ENCODE measurements at regions not wholly inside any gene's neighbourhood (a gene's known extent, or its start where the extent isn't known, plus 50 kb on each side); places are given as distances from the start of the nearest gene placed in this dataset.

DNA sequence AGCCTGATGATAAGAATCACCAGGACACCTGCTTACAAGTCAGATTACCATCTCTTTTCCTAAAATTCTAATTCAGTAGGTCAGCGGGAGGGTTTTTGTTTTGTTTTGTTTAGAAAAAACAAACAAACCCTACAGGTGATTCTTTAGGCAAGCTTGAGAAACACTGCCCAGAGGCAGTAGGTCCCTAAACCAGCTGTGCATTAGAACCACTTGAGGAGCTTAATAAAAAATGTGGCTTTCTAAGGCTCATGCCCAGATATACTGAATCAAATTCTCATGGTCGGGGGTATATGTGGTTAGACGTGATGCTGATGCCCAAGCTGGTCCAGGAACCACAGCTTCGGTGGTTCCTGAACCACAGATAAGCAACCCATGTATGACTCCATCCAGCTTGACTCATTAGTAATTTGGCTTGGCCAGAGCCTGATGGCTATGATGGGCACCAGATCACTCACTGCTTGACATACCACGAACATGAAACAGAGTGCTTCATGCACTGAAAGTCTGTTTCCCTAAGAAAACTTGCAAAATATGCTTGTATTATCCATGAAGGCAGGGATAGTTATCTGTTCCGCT lies 338.1 kb upstream of the F9 start:
- TF ChIP-seq, protein P1, sequence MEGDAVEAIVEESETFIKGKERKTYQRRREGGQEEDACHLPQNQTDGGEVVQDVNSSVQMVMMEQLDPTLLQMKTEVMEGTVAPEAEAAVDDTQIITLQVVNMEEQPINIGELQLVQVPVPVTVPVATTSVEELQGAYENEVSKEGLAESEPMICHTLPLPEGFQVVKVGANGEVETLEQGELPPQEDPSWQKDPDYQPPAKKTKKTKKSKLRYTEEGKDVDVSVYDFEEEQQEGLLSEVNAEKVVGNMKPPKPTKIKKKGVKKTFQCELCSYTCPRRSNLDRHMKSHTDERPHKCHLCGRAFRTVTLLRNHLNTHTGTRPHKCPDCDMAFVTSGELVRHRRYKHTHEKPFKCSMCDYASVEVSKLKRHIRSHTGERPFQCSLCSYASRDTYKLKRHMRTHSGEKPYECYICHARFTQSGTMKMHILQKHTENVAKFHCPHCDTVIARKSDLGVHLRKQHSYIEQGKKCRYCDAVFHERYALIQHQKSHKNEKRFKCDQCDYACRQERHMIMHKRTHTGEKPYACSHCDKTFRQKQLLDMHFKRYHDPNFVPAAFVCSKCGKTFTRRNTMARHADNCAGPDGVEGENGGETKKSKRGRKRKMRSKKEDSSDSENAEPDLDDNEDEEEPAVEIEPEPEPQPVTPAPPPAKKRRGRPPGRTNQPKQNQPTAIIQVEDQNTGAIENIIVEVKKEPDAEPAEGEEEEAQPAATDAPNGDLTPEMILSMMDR (IDR thresholded peaks at IDR 0.05; ENCODE audit: control insufficient read depth, extremely low read depth, insufficient read depth), result no peak
- no peak overlapping the region for H3K4me3 ChIP-seq (ENCODE audit: low read depth, low read length)
- no peak for DNase-seq (ENCODE audit: low read depth)

- no peak for DNase-seq (ENCODE audit: low read depth)
- TF ChIP-seq, protein P1 (IDR thresholded peaks at IDR 0.05; ENCODE audit: control insufficient read depth, extremely low read depth, insufficient read depth), result no peak
- H3K4me3 ChIP-seq (ENCODE audit: low read depth, low read length), result no peak overlapping the region
Measured at GRCh38 chrX:139191746-139192385, 338.7 kb upstream of the F9 start.

DNA sequence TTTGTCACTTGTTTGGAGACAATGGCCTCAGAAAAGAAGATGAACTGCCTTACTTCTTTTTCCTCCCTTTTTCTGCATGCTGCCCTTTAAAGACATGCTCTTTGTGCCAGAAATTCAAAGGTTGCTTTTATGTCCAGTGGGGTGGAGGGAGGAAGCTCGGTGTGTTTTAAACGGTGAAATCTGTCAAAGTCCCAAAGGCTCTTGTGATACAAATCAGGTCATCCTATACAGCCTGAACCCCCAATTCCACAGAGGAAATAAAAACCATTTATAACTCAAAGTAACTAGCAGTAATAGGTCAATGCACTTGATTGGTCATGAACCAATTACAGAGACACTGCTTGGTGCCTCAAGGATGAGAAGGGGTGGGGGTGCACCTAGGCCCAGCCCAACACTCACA lies 339.3 kb upstream of the F9 start:
- DNase-seq (ENCODE audit: low read depth), result no peak
- H3K4me3 ChIP-seq (ENCODE audit: low read depth, low read length), result no peak overlapping the region
- TF ChIP-seq, protein P1 (IDR thresholded peaks at IDR 0.05; ENCODE audit: control insufficient read depth, extremely low read depth, insufficient read depth), result no peak

DNA sequence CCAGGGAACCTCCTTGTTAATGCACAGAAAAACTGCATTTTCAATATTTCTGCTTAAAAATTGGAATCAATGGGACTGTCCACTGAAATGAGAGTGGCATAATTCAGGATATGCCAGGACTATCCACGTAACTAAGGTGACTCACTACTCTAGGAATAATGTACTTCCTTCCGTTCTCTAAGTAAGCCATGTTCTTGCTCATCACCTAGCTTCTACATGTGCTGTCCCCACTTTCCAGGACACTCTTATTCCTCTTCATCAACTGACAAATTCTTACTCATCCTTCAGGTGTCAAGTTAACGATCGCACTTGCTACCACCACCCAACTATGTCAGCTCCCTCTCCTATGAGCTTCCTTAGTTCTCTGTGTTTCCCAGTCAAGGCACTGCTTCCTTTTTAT lies 342.8 kb upstream of the F9 start:
- no peak overlapping the region for H3K4me3 ChIP-seq (ENCODE audit: low read depth, low read length)
- TF ChIP-seq, protein P1 (IDR thresholded peaks at IDR 0.05; ENCODE audit: control insufficient read depth, extremely low read depth, insufficient read depth), result no peak
- no peak for DNase-seq (ENCODE audit: low read depth)

DNA sequence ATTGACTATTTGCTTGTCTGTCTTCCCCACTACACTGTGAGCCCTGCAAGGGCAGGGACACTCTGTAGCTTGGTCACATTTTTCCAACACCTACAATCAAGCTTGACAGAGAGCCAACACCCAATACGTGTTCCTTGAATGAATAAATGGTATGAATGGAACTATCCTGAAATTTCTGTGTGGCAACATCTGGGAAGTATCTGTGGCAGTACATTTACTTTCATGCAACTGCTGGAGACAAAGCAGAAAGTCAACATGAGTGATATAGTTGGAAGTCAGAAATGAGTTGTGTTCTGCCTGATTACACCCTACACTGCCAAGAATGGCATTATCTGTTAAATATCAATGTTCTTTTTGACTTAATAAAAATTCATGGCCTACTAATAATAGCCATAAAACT lies 343.5 kb upstream of the F9 start:
- TF ChIP-seq, protein P1 (IDR thresholded peaks at IDR 0.05; ENCODE audit: control insufficient read depth, extremely low read depth, insufficient read depth), result no peak
- H3K4me3 ChIP-seq (ENCODE audit: low read depth, low read length), result no peak overlapping the region
- DNase-seq (ENCODE audit: low read depth), result no peak

- no peak overlapping the region for H3K4me3 ChIP-seq (ENCODE audit: low read depth, low read length)
- DNase-seq (ENCODE audit: low read depth), result no peak
- TF ChIP-seq, protein P1 (IDR thresholded peaks at IDR 0.05; ENCODE audit: control insufficient read depth, extremely low read depth, insufficient read depth), result no peak
Measured at GRCh38 chrX:139179592-139179991, 350.9 kb upstream of the F9 start.

GRCh38 chrX:139178980-139179379 lies 351.6 kb upstream of the F9 start:
- TF ChIP-seq, protein P1 (IDR thresholded peaks at IDR 0.05; ENCODE audit: control insufficient read depth, extremely low read depth, insufficient read depth), result no peak
- DNase-seq (ENCODE audit: low read depth), result no peak
- no peak overlapping the region for H3K4me3 ChIP-seq (ENCODE audit: low read depth, low read length)

Data from LNCaP clone FGC (cell line).